ENCODE measurements at regions not wholly inside any gene's neighbourhood (a gene's known extent, or its start where the extent isn't known, plus 50 kb on each side); places are given as distances from the start of the nearest gene placed in this dataset.

GRCh38 chr11:106473089-106473722 is 395.7 kb downstream of the AASDHPPT start:
- no peak for TF ChIP-seq CTCF (IDR thresholded peaks at IDR 0.05)
- no peak for TF ChIP-seq POLR2A (IDR thresholded peaks at IDR 0.05)
